Cardiac muscle cell (in vitro differentiated cells and primary cell): ENCODE measurements at regions not wholly inside any gene's neighbourhood (a gene's known extent, or its start where the extent isn't known, plus 50 kb on each side); places are given as distances from the start of the nearest gene placed in this dataset.

ENCODE experiments used
- DNase-seq, 2 donors: peaks; one replicate each; pipeline versions ENCODE4 v3.0.0 to v3.0.0-alpha.2; 2010 to 2017; ENCODE audit warnings: low read depth in 1 of 2, low spot score in 1 of 2
- H3K27ac ChIP-seq: fragments of 200-600 bp; sonication (generic); 2 replicates; pipeline ENCODE4 v1.5.1; 2016
- H3K27me3 ChIP-seq: fragments of 200-600 bp; sonication (generic); 2 replicates; pipeline ENCODE4 v1.6.0; 2016; ENCODE audit warnings: control low read depth
- H3K36me3 ChIP-seq: fragments of 200-600 bp; sonication (generic); 2 replicates; pipeline ENCODE4 v1.5.1; 2016; ENCODE audit warnings: control low read depth
- H3K4me1 ChIP-seq: fragments of 200-600 bp; sonication (generic); 2 replicates; pipeline ENCODE4 v1.8.1; 2017; ENCODE audit warnings: low read depth, mild to moderate bottlenecking, mixed run types
- H3K4me3 ChIP-seq: fragments of 200-600 bp; sonication (generic); 2 replicates; pipeline ENCODE4 v1.5.1; 2016; ENCODE audit warnings: mild to moderate bottlenecking
- H3K9me3 ChIP-seq: fragments of 200-600 bp; sonication (generic); 2 replicates; pipeline ENCODE4 v1.5.1; 2017; ENCODE audit warnings: low read depth, mild to moderate bottlenecking, control low read depth
- TF ChIP-seq, protein P1 (sequence below): IDR thresholded peaks from 2 replicates; pipeline ENCODE4 v1.5.1; 2012; ENCODE audit warnings: low read depth, mild to moderate bottlenecking, low read length

DNA sequence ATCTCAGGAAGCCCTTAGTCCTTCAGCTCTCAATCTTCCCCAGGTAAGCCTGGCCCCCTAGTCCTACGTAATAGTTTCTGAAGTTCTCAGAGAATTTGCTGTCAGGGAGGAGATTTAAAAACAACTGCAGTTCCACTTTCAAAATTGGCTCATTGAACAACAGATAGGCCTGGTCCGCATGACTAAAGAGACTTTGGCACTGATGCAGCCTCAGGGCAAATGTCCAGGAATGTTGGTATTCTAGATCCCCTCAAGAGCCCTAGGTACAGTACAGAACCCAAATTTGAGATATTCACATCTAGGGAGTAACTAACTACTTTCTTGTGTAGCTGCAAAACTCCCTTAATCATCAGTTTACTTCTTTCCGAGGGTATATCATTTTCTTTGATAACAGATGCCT, 162.8 kb downstream of the GABRG2 start:
- Histone ChIP-seq H3K36me3 (no peaks in the 10 kb centered on the region), H3K4me1 (no peaks in the 10 kb centered on the region), H3K4me3 (no peak overlapping the region), H3K27ac (no peak overlapping the region), H3K9me3 (no peaks in the 10 kb centered on the region), H3K27me3 (no peaks in the 10 kb centered on the region)
- no peak for DNase-seq
- TF ChIP-seq, protein P1, sequence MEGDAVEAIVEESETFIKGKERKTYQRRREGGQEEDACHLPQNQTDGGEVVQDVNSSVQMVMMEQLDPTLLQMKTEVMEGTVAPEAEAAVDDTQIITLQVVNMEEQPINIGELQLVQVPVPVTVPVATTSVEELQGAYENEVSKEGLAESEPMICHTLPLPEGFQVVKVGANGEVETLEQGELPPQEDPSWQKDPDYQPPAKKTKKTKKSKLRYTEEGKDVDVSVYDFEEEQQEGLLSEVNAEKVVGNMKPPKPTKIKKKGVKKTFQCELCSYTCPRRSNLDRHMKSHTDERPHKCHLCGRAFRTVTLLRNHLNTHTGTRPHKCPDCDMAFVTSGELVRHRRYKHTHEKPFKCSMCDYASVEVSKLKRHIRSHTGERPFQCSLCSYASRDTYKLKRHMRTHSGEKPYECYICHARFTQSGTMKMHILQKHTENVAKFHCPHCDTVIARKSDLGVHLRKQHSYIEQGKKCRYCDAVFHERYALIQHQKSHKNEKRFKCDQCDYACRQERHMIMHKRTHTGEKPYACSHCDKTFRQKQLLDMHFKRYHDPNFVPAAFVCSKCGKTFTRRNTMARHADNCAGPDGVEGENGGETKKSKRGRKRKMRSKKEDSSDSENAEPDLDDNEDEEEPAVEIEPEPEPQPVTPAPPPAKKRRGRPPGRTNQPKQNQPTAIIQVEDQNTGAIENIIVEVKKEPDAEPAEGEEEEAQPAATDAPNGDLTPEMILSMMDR, result no peak

DNA sequence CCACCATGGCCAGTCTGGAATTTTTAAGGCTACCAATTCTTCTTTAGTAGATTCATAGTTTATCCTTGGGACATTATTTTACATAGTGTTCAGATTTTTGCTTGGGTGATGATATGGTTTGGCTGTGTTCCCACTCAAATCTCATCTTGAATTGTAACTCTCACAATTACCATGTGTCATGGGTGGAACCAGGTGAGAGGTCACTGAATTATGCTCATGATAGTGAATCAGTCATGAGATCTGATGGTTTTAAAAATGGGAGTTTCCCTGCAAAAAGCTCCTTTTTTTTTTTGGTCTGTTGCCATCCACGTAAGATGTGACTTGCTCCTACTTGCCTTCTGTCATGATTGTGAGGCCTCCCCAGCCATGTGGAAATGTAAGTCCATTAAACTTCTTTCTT, 163.9 kb downstream of the GABRG2 start:
- no peak overlapping the region for H3K4me3 ChIP-seq
- TF ChIP-seq, protein P1, result no peak
- H3K36me3 ChIP-seq, result no peaks in the 10 kb centered on the region
- H3K27me3 ChIP-seq, result no peaks in the 10 kb centered on the region
- DNase-seq, result no peak
- no peak overlapping the region for H3K27ac ChIP-seq
- H3K9me3 ChIP-seq, result no peaks in the 10 kb centered on the region
- H3K4me1 ChIP-seq, result no peaks in the 10 kb centered on the region

DNA sequence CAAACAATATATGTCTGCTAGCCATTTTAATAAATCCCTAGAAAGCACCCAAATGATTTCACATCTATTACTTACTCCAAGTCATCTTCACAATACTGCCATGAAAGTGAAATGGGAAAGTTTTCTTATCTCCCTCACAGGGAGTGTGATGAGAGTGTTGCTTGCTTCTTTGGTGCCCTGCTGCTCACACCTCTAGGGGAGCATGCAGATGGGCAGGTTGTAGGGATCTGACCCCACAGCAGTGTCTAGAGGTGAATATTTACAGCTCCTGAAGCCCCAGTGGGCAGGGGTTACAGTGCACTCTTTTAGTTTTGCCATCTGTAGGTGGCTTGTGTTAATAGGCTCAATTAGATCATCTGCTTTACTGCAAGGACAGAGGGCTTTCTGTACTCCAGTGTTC, 173.2 kb downstream of the GABRG2 start:
- Histone ChIP-seq H3K27me3 (no peaks in the 10 kb centered on the region), H3K27ac (no peak overlapping the region), H3K9me3 (no peaks in the 10 kb centered on the region), H3K36me3 (no peaks in the 10 kb centered on the region), H3K4me1 (no peaks in the 10 kb centered on the region), H3K4me3 (no peak overlapping the region)
- TF ChIP-seq, protein P1, result no peak
- DNase-seq, result no peak

DNA sequence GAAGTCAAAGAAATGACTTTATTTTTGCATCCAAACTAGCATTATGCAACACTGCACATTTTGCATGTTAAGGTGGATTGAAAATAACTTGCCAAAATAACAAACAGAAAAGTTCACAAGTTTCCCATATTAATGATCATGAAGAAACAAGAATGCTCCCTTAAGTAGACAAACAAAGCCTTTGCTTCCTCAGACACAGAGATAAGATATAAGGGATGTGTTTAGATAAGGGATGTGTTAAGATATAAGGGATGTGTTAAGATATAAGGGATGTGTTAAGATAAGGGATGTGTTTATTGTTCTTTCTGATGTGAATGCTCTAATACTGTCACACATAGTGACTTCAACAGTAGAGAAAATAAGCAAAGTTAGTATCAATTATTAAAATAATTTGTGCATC, 174.8 kb downstream of the GABRG2 start:
- H3K27ac ChIP-seq, result no peak overlapping the region
- DNase-seq, result no peak
- H3K4me1 ChIP-seq, result no peaks in the 10 kb centered on the region
- TF ChIP-seq, protein P1, result no peak
- no peaks in the 10 kb centered on the region for H3K9me3 ChIP-seq
- no peaks in the 10 kb centered on the region for H3K36me3 ChIP-seq
- H3K4me3 ChIP-seq, result no peak overlapping the region
- no peaks in the 10 kb centered on the region for H3K27me3 ChIP-seq

DNA sequence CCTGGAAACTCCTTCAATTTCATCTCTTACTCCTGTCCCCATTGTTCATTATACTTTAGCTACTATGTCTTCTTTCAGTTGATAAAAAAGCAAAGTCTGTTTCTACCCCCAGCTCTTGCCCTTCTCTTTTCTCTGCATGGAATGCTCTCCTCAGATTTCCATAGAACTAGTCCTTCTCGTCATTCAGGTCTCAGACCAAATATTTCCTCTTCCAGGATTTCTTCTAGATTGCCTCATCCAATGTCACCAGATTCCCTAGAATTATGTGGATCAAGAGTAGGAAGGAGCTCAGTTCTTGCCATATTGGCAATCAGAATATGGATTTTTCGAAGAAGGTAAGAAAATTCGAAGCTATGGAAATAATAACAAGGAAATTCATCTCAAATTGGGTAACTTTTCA, 176.1 kb downstream of the GABRG2 start:
- H3K4me1 ChIP-seq, result no peaks in the 10 kb centered on the region
- no peak for DNase-seq
- H3K9me3 ChIP-seq, result no peaks in the 10 kb centered on the region
- no peaks in the 10 kb centered on the region for H3K36me3 ChIP-seq
- H3K27me3 ChIP-seq, result no peaks in the 10 kb centered on the region
- no peak overlapping the region for H3K4me3 ChIP-seq
- H3K27ac ChIP-seq, result no peak overlapping the region
- TF ChIP-seq, protein P1, result no peak

DNA sequence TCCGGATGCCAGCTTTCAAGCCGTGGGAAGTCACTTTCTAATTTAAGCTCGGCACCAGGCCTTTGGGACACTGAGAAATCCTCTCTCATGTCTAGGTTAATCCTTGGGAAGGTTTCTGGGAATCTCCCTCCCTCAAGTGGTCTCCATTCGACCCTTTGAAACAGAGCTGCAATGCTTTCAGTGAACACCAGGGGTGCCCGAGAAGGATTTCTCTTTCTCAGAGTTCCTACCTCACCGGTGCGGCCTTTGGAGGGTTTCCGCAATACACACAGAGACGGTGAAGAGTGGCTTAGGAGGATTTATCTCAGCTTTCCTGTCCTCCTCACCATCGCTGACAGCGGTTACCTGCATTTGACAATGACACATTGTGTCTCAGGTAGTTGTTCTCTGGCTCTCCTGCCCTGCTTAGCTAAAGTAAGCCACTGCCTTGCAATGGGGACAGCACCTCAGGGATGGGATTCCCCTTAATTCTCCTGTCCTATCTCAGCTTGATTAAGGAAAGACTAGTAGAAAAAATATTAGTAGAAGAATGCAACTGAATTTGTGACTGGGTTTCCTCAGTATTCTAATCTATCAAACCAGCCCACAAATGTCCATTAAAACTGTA, 180.6 kb downstream of the GABRG2 start:
- Histone ChIP-seq H3K4me1 (no peaks in the 10 kb centered on the region), H3K27ac (no peak overlapping the region), H3K27me3 (no peaks in the 10 kb centered on the region), H3K9me3 (no peaks in the 10 kb centered on the region), H3K4me3 (no peak overlapping the region), H3K36me3 (no peaks in the 10 kb centered on the region)
- DNase-seq, result no peak
- TF ChIP-seq, protein P1, result no peak
